ENCODE measurements at regions not wholly inside any gene's neighbourhood (a gene's known extent, or its start where the extent isn't known, plus 50 kb on each side); places are given as distances from the start of the nearest gene placed in this dataset.

GRCh38 chr5:56493308-56493707 lies 260.2 kb upstream of the ANKRD55 start:
- no peak for TF ChIP-seq CTCF (IDR thresholded peaks at IDR 0.05)
- TF ChIP-seq POLR2A (IDR thresholded peaks at IDR 0.05), result no peak

Measured in right lobe of liver (tissue), 4 donors.